Skeletal muscle satellite cell (primary cell): ENCODE measurements at regions not wholly inside any gene's neighbourhood (a gene's known extent, or its start where the extent isn't known, plus 50 kb on each side); places are given as distances from the start of the nearest gene placed in this dataset.
A peak's percentile ranks its signal among the peaks of the same experiment; 100 is the strongest.

Experiments used
- H3K27me3 ChIP-seq: 2 replicates; pipeline ENCODE4 v1.7.0; 2013; ENCODE audit warnings: low read length; ENCODE audit not compliant: control insufficient read depth, insufficient read depth
- H3K36me3 ChIP-seq: 2 replicates; pipeline ENCODE4 v1.7.0; 2013; ENCODE audit warnings: mild to moderate bottlenecking, control low read depth, low read length; ENCODE audit not compliant: insufficient read depth
- H3K4me1 ChIP-seq: 2 replicates; pipeline ENCODE4 v1.7.0; 2013; ENCODE audit warnings: low read length; ENCODE audit not compliant: control insufficient read depth, insufficient read depth
- H3K4me2 ChIP-seq: 2 replicates; pipeline ENCODE4 v1.7.0; 2013; ENCODE audit warnings: mild to moderate bottlenecking, low read length
- H3K4me3 ChIP-seq: 2 replicates; pipeline ENCODE4 v1.7.0; 2013; ENCODE audit warnings: low read length
- H3K9ac ChIP-seq: 2 replicates; pipeline ENCODE4 v1.7.0; 2013; ENCODE audit warnings: mild to moderate bottlenecking, low read depth, low read length, moderate library complexity
- H3K9me3 ChIP-seq: replicated peaks from 2 replicates; pipeline ENCODE4 v1.7.0; 2013; ENCODE audit warnings: mild to moderate bottlenecking, control low read depth, low read length

DNA sequence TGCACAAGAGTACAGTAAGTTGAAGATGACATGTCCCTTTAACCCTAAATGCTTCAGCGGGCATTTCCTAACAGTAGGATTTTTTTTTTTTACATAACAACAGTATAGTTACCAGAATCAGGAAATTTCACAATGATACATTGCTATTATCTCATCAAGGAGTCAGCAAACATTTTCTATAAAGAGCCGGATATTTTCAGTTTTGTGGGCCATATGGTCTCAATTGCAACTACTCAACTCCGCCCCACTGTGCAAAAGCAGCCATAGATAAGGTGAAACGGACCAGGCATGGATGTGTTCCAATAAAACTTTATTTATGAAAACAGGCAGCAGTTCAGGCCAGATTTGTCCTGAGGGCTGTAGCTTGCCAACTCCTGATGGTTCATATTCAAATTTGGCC, 130.6 kb downstream of the SMAD6 start:
- peaks cover 42% of the 10 kb centered on the region for H3K4me1 ChIP-seq

DNA sequence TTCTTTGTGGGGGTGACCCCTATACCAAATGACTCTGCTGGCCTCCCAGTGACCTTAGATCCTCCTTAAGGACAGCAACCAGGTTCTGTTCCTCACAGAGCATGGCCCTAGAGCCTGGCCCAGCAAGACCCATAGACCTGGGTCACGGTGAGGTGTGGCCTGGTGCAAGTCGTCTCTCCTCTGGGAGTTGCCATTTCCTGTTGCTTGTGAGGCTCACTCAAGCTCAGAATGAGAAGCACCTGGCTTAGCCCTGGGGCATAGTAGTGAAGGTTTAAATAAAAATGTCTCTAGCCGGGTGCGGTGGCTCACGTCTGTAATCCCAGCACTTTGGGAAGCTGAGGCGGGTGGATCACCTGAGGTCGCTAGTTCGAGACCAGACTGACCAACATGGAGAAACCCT, 131.3 kb downstream of the SMAD6 start:
- Histone ChIP-seq H3K36me3 (no peaks in the 10 kb centered on the region), H3K27me3 (no peaks in the 10 kb centered on the region), H3K4me3 (no peak overlapping the region), H3K4me2 (no peak overlapping the region), H3K9me3 (no peaks in the 10 kb centered on the region), H3K9ac (no peak overlapping the region), H3K4me1 (peaks cover 42% of the 10 kb centered on the region)

More for the DNA sequence above, 130.6 kb downstream of the SMAD6 start:
- H3K9me3 ChIP-seq = no peaks in the 10 kb centered on the region
- H3K27me3 ChIP-seq = no peaks in the 10 kb centered on the region
- no peak overlapping the region for H3K9ac ChIP-seq
- H3K36me3 ChIP-seq = no peaks in the 10 kb centered on the region
- no peak overlapping the region for H3K4me2 ChIP-seq
- H3K4me3 ChIP-seq = no peak overlapping the region

DNA sequence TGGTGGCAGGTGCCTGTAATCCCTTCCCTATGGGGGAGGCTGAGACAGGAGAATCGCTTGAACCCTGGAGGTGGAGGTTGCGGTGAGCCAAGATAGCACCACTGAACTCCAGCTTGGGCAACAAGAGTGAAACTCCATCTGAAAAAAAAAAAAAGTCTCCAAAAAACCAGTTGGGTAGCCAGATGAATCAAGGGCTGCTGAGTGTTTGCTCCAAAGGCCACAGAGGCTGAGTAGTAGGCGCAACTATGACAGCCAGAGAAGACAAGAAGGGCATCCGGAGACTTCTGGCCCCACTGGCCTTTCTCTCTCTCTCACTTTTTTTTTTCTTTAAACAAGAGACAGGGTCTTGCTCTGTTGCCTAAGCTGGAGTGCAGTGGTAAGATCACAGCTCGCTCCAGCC, 131.8 kb downstream of the SMAD6 start:
- H3K9ac ChIP-seq = no peak overlapping the region
- H3K27me3 ChIP-seq = no peaks in the 10 kb centered on the region
- no peaks in the 10 kb centered on the region for H3K36me3 ChIP-seq
- H3K4me3 ChIP-seq = no peak overlapping the region
- H3K9me3 ChIP-seq = no peaks in the 10 kb centered on the region
- H3K4me2 ChIP-seq = no peak overlapping the region
- H3K4me1 ChIP-seq = peaks cover 42% of the 10 kb centered on the region

DNA sequence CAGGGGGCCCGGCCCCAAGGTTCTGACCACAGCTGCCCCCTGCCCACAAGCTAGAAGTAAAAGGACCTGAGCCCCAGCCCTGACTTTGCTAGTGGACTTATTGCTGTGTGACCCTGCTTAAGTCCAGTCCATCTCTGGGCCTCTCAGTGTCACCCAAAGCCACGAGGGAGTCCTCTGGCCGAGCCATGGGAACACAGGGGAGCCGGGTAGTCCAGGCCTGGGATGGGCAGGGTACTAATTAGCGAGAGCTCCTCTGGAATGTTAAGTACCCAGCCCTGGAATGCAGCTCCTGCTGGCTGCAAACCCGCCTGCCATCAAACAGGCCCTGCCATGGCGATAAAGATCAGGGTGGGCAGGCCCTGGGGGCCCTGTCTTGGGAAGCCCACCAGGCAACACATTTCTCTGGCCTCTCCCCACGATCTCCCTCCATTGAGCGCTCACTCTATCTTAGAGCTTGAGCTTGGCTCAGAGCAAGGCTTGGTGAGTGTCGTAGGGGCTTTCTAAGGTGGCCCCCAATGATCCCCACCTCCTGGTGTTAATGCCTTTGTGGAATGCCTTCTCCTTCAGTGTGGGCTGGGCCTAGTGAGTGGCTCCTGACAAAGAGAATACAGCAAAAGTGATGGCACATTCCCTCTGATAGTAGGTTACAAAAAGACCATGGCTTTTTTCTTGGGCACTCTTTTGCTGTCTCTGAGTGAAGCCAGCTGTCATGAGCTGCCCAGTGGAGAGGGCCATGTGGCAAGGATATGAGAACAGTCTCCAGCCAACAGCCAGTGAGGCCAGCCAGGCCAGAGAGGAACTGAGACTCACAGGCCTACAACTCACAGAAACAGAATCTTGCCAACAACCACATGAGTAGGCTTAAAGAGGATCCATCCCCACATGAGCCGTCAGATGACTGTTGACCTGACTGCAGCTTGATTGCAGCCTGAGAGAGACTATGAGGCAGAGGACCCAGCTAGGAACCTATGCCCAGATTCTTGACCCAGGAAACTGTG, 133.1 kb downstream of the SMAD6 start:
- Histone ChIP-seq H3K4me3 (no peak overlapping the region), H3K27me3 (no peaks in the 10 kb centered on the region), H3K9me3 (no peaks in the 10 kb centered on the region), H3K4me1 (peaks cover 45% of the 10 kb centered on the region), H3K36me3 (no peaks in the 10 kb centered on the region), H3K9ac (no peak overlapping the region), H3K4me2 (no peak overlapping the region)

DNA sequence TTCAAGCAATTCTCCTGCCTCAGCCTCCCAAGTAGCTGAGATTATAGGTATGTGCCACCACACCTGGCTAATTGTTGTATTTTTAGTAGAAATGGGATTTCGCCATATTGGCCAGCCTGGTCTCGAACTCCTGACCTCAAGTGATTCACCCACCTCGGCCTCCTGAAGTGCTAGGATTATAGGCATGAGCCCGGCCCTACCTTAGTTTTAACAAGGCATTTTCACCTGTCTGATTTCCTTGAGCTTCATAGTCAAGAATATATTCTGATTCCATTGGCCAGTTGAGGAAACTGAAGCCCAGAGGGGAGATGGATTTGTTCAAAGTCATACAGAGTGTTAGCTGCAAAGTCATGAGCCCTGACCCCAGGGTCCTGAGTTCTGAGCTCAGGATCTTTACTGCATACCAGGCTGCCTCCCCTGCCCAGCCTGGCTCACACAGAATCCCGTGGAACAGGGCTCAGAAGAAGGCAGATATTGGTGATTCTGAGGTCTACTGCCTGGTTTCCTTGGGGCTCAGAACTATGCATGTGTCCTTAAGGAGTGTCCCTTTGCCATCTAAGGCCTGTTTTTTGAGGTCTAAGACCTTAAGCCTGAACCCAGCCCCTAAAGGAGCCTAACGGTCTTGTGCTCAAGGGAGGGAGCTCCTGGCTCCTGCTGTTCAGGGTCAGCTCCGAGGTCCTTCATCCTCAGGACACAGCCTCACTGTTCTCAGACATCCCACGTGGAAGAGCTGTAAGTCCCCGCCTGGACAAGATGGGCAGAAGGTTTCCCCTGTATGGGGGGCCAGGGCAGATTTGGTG, 134.4 kb downstream of the SMAD6 start:
- peaks cover 45% of the 10 kb centered on the region for H3K4me1 ChIP-seq
- no peaks in the 10 kb centered on the region for H3K9me3 ChIP-seq
- no peaks in the 10 kb centered on the region for H3K27me3 ChIP-seq
- no peak overlapping the region for H3K4me3 ChIP-seq
- no peak overlapping the region for H3K4me2 ChIP-seq
- H3K36me3 ChIP-seq = no peaks in the 10 kb centered on the region
- no peak overlapping the region for H3K9ac ChIP-seq

DNA sequence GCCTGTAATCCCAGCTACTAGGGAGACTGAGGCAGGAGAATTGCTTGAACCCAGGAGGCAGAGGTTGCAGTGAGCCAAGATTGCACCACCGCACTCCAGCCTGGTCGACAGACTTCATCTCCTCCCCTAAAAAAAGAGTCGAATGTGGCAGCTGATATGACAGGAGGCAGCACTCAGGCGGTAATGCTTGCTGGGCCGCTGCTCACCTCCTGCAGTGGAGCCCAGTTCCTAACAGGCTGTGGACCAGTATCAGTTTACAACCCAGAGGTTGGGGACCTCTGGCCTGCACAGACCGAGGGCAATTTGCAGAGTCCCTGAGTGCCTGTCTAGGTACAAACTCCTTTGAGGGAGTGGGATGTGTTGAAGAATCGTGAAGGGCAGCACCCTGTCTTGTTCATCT, 136.2 kb downstream of the SMAD6 start:
- no peak overlapping the region for H3K4me3 ChIP-seq
- no peaks in the 10 kb centered on the region for H3K27me3 ChIP-seq
- no peak overlapping the region for H3K9ac ChIP-seq
- H3K36me3 ChIP-seq = no peaks in the 10 kb centered on the region
- peaks cover 45% of the 10 kb centered on the region for H3K4me1 ChIP-seq
- no peaks in the 10 kb centered on the region for H3K9me3 ChIP-seq
- H3K4me2 ChIP-seq = no peak overlapping the region

DNA sequence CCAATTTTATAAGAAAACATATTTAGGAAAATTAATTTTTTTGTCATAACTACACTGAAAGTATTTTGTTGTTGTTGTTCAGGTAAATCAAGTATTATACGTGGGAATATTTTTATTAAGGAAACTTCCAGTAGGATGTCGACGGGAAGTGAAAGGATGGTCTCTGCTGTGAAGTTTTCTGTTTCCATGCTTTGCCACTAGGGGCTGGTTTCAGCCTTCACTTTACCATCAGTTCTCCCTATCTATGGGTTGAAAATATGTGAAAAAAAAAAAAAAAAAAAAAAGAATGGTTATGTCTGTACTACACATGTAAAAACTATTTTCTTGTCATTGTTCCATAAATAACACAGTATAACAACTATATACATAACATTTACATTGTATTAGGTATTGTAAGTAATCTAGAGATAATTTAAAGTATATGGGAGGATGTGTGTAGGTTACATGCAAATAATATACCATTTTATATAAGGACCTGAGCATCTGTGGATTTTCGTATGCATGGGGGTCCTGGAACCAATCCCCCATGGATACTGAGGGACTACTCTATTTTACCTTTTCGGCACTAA, 136.7 kb downstream of the SMAD6 start:
- Histone ChIP-seq H3K4me3 (no peak overlapping the region), H3K9ac (no peak overlapping the region), H3K36me3 (peaks cover under 1% of the 10 kb centered on the region), H3K9me3 (no peaks in the 10 kb centered on the region), H3K4me2 (no peak overlapping the region), H3K27me3 (no peaks in the 10 kb centered on the region), H3K4me1 (peaks cover 49% of the 10 kb centered on the region)

DNA sequence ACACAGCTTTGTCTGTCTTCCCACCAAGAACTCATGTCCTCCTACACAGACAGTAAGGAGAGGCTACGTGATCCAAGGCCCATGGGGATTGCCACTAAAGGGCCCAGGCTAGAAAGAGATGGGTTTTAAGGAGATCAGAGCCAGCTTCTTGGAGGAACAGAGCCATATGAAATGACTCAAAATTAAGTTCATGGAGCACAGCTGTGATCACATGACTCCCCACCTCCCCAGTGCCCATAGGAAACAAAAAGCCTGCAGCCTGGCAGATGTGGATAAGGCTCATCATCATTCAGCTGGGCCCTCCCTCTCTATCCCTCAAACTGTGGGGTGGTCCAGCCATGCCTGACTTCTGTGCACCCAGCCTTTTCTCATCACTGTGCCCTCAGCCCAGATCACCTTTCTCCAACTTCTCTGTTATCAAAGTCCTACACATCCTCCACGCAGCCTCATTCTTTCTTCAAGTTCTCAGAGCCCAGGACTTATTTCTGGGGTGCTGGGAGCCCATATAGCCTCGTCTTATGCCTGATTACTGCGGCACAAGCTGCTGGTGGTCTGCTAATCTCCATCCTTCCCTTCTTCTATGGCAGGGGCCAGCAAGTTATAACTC, 137.6 kb downstream of the SMAD6 start:
- Histone ChIP-seq H3K4me1 (peaks cover 55% of the 10 kb centered on the region), H3K9me3 (no peaks in the 10 kb centered on the region), H3K4me3 (no peak overlapping the region), H3K4me2 (no peak overlapping the region), H3K27me3 (no peaks in the 10 kb centered on the region), H3K36me3 (peaks cover 7% of the 10 kb centered on the region), H3K9ac (peak overlapping the region; percentile 10)

DNA sequence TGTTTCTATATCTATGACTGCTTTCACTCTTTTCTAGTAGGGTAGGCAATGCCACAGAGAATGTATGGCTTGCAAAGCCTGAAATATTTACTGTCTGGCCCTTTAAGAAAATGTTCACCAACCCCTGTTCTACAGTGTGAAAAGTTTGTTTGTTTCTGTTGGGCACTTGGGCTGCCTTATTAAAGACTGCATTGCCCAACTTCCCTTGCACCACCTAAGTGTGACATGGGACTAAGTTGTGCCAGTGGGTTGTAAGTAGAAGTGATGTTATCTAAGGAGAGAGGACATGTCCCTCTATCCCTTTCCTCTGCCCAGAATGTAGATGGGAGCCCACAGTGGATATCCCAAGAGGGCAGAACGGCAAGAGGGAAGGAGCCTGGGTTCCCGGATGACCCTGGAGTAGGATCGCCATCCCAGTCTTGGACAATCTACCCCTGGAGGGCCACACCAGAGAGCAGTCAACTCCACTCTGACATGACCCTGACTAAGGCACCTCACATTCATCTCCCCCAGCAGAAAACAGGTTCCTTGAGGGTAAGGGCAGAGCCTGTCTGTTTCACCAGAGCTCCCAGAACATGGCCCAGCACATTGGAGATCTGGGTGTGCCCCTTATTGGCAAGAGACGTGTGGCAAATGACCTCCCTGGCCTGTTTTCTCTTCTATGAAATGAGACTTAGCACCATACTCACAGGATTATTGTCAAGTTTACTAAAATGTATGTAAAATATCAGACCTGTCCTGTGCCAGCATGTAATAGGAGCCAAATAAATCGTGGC, 138.8 kb downstream of the SMAD6 start:
- Histone ChIP-seq H3K4me1 (peaks cover 46% of the 10 kb centered on the region), H3K27me3 (no peaks in the 10 kb centered on the region), H3K9ac (peak overlapping the region; percentile 87), H3K4me3 (no peak overlapping the region), H3K36me3 (peaks cover 7% of the 10 kb centered on the region), H3K4me2 (no peak overlapping the region), H3K9me3 (no peaks in the 10 kb centered on the region)

DNA sequence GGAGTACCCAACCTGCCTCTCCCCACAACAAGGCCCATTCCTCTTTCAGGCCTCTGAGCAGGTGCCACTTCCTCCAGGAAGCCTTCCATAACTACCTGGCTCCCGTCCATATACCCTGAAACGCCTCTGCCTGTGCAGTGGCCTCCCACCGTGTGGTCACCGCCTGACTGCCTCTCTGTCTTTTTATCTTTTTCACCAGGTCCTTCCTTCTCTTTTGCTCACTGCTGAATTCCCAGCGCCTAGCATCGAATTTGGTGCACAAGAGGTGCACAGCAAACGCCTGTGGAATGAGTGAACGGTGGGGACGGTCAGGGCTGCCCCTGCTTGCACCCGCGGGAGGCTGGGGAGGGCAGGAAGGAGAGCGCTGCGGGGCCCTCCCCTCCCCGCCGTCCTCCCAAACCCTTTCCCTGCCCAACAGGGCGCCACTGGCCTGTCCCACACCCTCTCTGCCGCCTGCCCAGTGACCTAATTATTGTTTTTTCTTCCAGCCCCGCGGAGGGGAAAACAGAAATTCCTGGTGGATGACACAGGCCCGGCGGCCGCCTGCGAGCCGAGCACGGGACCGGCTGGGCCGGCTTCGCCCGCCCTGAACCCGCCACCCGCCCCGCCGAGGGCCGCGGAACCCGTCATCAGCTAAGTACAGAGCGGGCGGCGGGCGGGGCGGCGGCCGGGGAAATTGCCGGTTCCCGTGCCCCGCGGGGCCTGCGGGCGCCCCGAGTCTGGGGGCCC, 140.1 kb downstream of the SMAD6 start:
- Histone ChIP-seq H3K9me3 (no peaks in the 10 kb centered on the region), H3K9ac (peak overlapping the region; percentile 87), H3K4me3 (peak overlapping the region; percentile 61), H3K4me2 (peak overlapping the region; percentile 77), H3K36me3 (peaks cover 7% of the 10 kb centered on the region), H3K27me3 (no peaks in the 10 kb centered on the region), H3K4me1 (peaks cover 46% of the 10 kb centered on the region)
